ENCODE measurements at regions not wholly inside any gene's neighbourhood (a gene's known extent, or its start where the extent isn't known, plus 50 kb on each side); places are given as distances from the start of the nearest gene placed in this dataset.

- intact Hi-C loops (cut with DNase I) = no loop called here
- Histone ChIP-seq H3K9me3 (no peaks in the 10 kb centered on the region), H3K27me3 (no peaks in the 10 kb centered on the region), H3K27ac (no peak overlapping the region), H3K4me1 (no peaks in the 10 kb centered on the region), H3K4me3 (no peak overlapping the region), H3K36me3 (no peaks in the 10 kb centered on the region)
- TF ChIP-seq CTCF (IDR thresholded peaks at IDR 0.05) = no peak
- DNase-seq (ENCODE audit: low spot score in 2 of 2) = no peak
These were observed 138.3 kb downstream of the KCNJ2 start for GRCh38 chr17:70307430-70308225.

GRCh38 chr17:70308618-70309017 is 139.3 kb downstream of the KCNJ2 start:
- Histone ChIP-seq H3K4me1 (no peaks in the 10 kb centered on the region), H3K27me3 (no peaks in the 10 kb centered on the region), H3K36me3 (no peaks in the 10 kb centered on the region), H3K27ac (no peak overlapping the region), H3K9me3 (no peaks in the 10 kb centered on the region), H3K4me3 (no peak overlapping the region)
- no peak for TF ChIP-seq CTCF (IDR thresholded peaks at IDR 0.05)
- intact Hi-C loops (cut with DNase I) = no loop called here
- DNase-seq (ENCODE audit: low spot score in 2 of 2) = no peak

GRCh38 chr17:70310221-70310672 is 140.9 kb downstream of the KCNJ2 start:
- Histone ChIP-seq H3K4me3 (no peak overlapping the region), H3K27me3 (no peaks in the 10 kb centered on the region), H3K4me1 (no peaks in the 10 kb centered on the region), H3K9me3 (no peaks in the 10 kb centered on the region), H3K27ac (no peak overlapping the region), H3K36me3 (no peaks in the 10 kb centered on the region)
- DNase-seq (ENCODE audit: low spot score in 2 of 2) = no peak
- TF ChIP-seq CTCF (IDR thresholded peaks at IDR 0.05) = no peak
- intact Hi-C loops (cut with DNase I) = no loop called here

- no peak for TF ChIP-seq CTCF (IDR thresholded peaks at IDR 0.05)
- intact Hi-C loops (cut with DNase I) = no loop called here
- no peak overlapping the region for H3K27ac ChIP-seq
- H3K36me3 ChIP-seq = no peaks in the 10 kb centered on the region
- no peak overlapping the region for H3K4me3 ChIP-seq
- no peaks in the 10 kb centered on the region for H3K4me1 ChIP-seq
- H3K9me3 ChIP-seq = no peaks in the 10 kb centered on the region
- DNase-seq (ENCODE audit: low spot score in 2 of 2) = no peak
- no peaks in the 10 kb centered on the region for H3K27me3 ChIP-seq
These were observed 143.9 kb downstream of the KCNJ2 start for GRCh38 chr17:70313086-70313852.

GRCh38 chr17:70314096-70314495 is 144.8 kb downstream of the KCNJ2 start:
- TF ChIP-seq CTCF (IDR thresholded peaks at IDR 0.05) = no peak
- Histone ChIP-seq H3K36me3 (no peaks in the 10 kb centered on the region), H3K27me3 (no peaks in the 10 kb centered on the region), H3K27ac (no peak overlapping the region), H3K4me1 (no peaks in the 10 kb centered on the region), H3K9me3 (no peaks in the 10 kb centered on the region), H3K4me3 (no peak overlapping the region)
- intact Hi-C loops (cut with DNase I) = no loop called here
- DNase-seq (ENCODE audit: low spot score in 2 of 2) = no peak
